IMR-90 (cell line): ENCODE measurements at regions not wholly inside any gene's neighbourhood (a gene's known extent, or its start where the extent isn't known, plus 50 kb on each side); places are given as distances from the start of the nearest gene placed in this dataset.

Source experiments
- ATAC-seq: fragments of 200-7000 bp; cut with Tn5 transposase; 2 replicates; pipeline ENCODE4 v1.9.1; 2020; ENCODE audit warnings: low read depth, mild to moderate bottlenecking, moderate library complexity
- BruUV-seq: library from RNA; stranded (reverse); fragments of 400-500 nt; replicated peaks from 2 replicates; lab custom pipeline; 2021; lab: Mats Ljungman, UMichigan
- CTCF ChIA-PET: fragments of 300-600 bp; formaldehyde crosslinking; extraction: SDS; loops from one replicate; lab custom pipeline; 2021; ENCODE audit warnings: antibody characterized with exemption; lab: Yijun Ruan, JAX
- POLR2A ChIA-PET: fragments of 300-600 bp; sonication (Branson Sonifier 250); formaldehyde crosslinking; loops from one replicate; lab custom pipeline; 2022; ENCODE audit warnings: antibody characterized with exemption; ENCODE audit not compliant: unreplicated experiment; lab: Charles Lee
- DNase-seq: peaks from one replicate; pipeline ENCODE4 v3.0.0; 2013
- H2AFZ ChIP-seq: replicated peaks from 2 replicates; pipeline ENCODE3; 2013; ENCODE audit warnings: low read length, mild to moderate bottlenecking; ENCODE audit not compliant: poor library complexity
- H2AK5ac ChIP-seq: 2 replicates; pipeline ENCODE4 v1.6.1; 2013; ENCODE audit warnings: low read depth, low read length, inconsistent platforms
- H2AK9ac ChIP-seq: replicated peaks from 2 replicates; pipeline ENCODE3; 2013; ENCODE audit warnings: mild to moderate bottlenecking, low read depth, low read length, moderate library complexity; ENCODE audit not compliant: poor library complexity
- H2BK120ac ChIP-seq: 2 replicates; pipeline ENCODE4 v1.6.1; 2013; ENCODE audit warnings: low read depth, low read length, inconsistent platforms
- H2BK15ac ChIP-seq: 3 replicates; pipeline ENCODE4 v1.6.1; 2013; ENCODE audit warnings: low read depth, low read length, inconsistent platforms
- H2BK20ac ChIP-seq: 2 replicates; pipeline ENCODE4 v1.6.1; 2013; ENCODE audit warnings: low read depth, mild to moderate bottlenecking, inconsistent platforms, low read length, moderate library complexity
- H2BK5ac ChIP-seq: 2 replicates; pipeline ENCODE4 v1.6.1; 2013; ENCODE audit warnings: mild to moderate bottlenecking, low read depth, low read length, inconsistent platforms; ENCODE audit not compliant: poor library complexity, severe bottlenecking
- H3K14ac ChIP-seq: replicated peaks from 2 replicates; pipeline ENCODE4 v1.6.1; 2013; ENCODE audit warnings: low read depth, low read length, inconsistent platforms
- H3K18ac ChIP-seq: 2 replicates; pipeline ENCODE4 v1.6.1; 2013; ENCODE audit warnings: low read depth, low read length, control low read depth
- H3K23ac ChIP-seq: 2 replicates; pipeline ENCODE4 v1.6.1; 2013; ENCODE audit warnings: low read depth, low read length, inconsistent platforms
- H3K27ac ChIP-seq: 2 replicates; pipeline ENCODE4 v1.5.1; 2013; ENCODE audit warnings: mild to moderate bottlenecking, control low read depth, low read length; ENCODE audit not compliant: insufficient read depth
- H3K27me3 ChIP-seq: 2 replicates; pipeline ENCODE4 v1.6.1; 2013; ENCODE audit warnings: low read length; ENCODE audit not compliant: control insufficient read depth, insufficient read depth
- H3K36me3 ChIP-seq: 2 replicates; pipeline ENCODE4 v1.6.1; 2013; ENCODE audit warnings: low read length, mixed read lengths; ENCODE audit not compliant: control insufficient read depth, insufficient read depth
- H3K4ac ChIP-seq: 2 replicates; pipeline ENCODE4 v1.6.1; 2013; ENCODE audit warnings: low read depth, low read length, inconsistent platforms
- H3K4me1 ChIP-seq: 2 replicates; pipeline ENCODE4 v1.6.1; 2013; ENCODE audit warnings: low read length, mixed read lengths; ENCODE audit not compliant: control insufficient read depth, insufficient read depth
- H3K4me2 ChIP-seq: 2 replicates; pipeline ENCODE4 v1.6.1; 2013; ENCODE audit warnings: low read depth, mild to moderate bottlenecking, control low read depth, low read length, moderate library complexity
- H3K4me3 ChIP-seq: 2 replicates; pipeline ENCODE4 v1.5.1; 2013; ENCODE audit warnings: low read depth, mild to moderate bottlenecking, control low read depth, low read length, moderate library complexity; ENCODE audit not compliant: insufficient read depth
- H3K56ac ChIP-seq: 2 replicates; pipeline ENCODE4 v1.6.1; 2013; ENCODE audit warnings: low read length, inconsistent platforms; ENCODE audit not compliant: insufficient read depth; ENCODE audit errors: extremely low read depth
- H3K79me1 ChIP-seq, 2 experiments: 2 replicates each; pipeline ENCODE4 v1.6.1; 2013; ENCODE audit warnings: low read length in 2 of 2, inconsistent platforms in 1 of 2, low read depth in 1 of 2
- H3K9ac ChIP-seq: 2 replicates; pipeline ENCODE4 v1.6.1; 2013; ENCODE audit warnings: low read depth, low read length, control low read depth
- H3K9me1 ChIP-seq: 2 replicates; pipeline ENCODE4 v1.6.1; 2013; ENCODE audit warnings: low read length, inconsistent platforms; ENCODE audit not compliant: insufficient read depth
- H3K9me3 ChIP-seq: 2 replicates; pipeline ENCODE4 v1.6.1; 2013; ENCODE audit warnings: low read length; ENCODE audit not compliant: control insufficient read depth, insufficient read depth
- H4K20me1 ChIP-seq: 2 replicates; pipeline ENCODE4 v1.6.1; 2013; ENCODE audit warnings: low read length, inconsistent platforms; ENCODE audit not compliant: insufficient read depth
- H4K5ac ChIP-seq: 2 replicates; pipeline ENCODE4 v1.6.1; 2013; ENCODE audit warnings: mild to moderate bottlenecking, low read depth, low read length, control low read depth
- H4K8ac ChIP-seq, 2 experiments: 2 replicates each; pipeline ENCODE4 v1.6.1; 2013; ENCODE audit warnings: low read depth in 2 of 2, low read length in 2 of 2, control low read depth in 1 of 2, inconsistent platforms in 1 of 2
- H4K91ac ChIP-seq: 2 replicates; pipeline ENCODE4 v1.6.1; 2013; ENCODE audit warnings: low read depth, low read length, inconsistent platforms; ENCODE audit not compliant: insufficient read depth
- BHLHE40 ChIP-seq: fragments of 150-350 bp; IDR thresholded peaks from 2 replicates; pipeline ENCODE4 v1.6.1; 2016; ENCODE audit warnings: mild to moderate bottlenecking, low read depth, low read length
- CEBPB ChIP-seq: IDR thresholded peaks from 2 replicates; pipeline ENCODE4 v1.6.1; 2012; ENCODE audit warnings: low read depth, low read length, improper control_type of control experiment
- CHD1 ChIP-seq: IDR thresholded peaks from 2 replicates; pipeline ENCODE4 v1.6.1; 2012; ENCODE audit warnings: low read depth, low read length, improper control_type of control experiment
- ELK1 ChIP-seq: fragments of 150-350 bp; IDR thresholded peaks from 2 replicates; pipeline ENCODE4 v1.6.1; 2016; ENCODE audit warnings: low read depth, mild to moderate bottlenecking, low read length, moderate library complexity, borderline replicate concordance
- FOS ChIP-seq: fragments of 150-350 bp; IDR thresholded peaks from 2 replicates; pipeline ENCODE4 v1.6.1; 2016; ENCODE audit warnings: low read depth, low read length
- MAFK ChIP-seq: IDR thresholded peaks from 2 replicates; pipeline ENCODE4 v1.6.1; 2012; ENCODE audit warnings: low read depth, low read length, improper control_type of control experiment
- MAZ ChIP-seq: IDR thresholded peaks from 2 replicates; pipeline ENCODE4 v1.6.1; 2012; ENCODE audit warnings: low read depth, mild to moderate bottlenecking, low read length, improper control_type of control experiment, moderate library complexity, borderline replicate concordance
- MXI1 ChIP-seq: IDR thresholded peaks from 2 replicates; pipeline ENCODE4 v1.6.1; 2012; ENCODE audit warnings: low read depth, mild to moderate bottlenecking, low read length, moderate library complexity, borderline replicate concordance
- NFE2L2 ChIP-seq: fragments of 150-350 bp; IDR thresholded peaks from 2 replicates; pipeline ENCODE4 v1.6.1; 2016; ENCODE audit warnings: low read depth, mild to moderate bottlenecking, low read length
- POLR2A ChIP-seq: IDR thresholded peaks from 2 replicates; pipeline ENCODE4 v1.6.1; 2012; ENCODE audit warnings: mild to moderate bottlenecking, low read depth, low read length
- RAD21 ChIP-seq: IDR thresholded peaks from 2 replicates; pipeline ENCODE4 v1.6.1; 2012; ENCODE audit warnings: low read length, improper control_type of control experiment
- RCOR1 ChIP-seq: IDR thresholded peaks from 2 replicates; pipeline ENCODE4 v1.6.1; 2012; ENCODE audit warnings: mild to moderate bottlenecking, low read length, improper control_type of control experiment; ENCODE audit not compliant: insufficient replicate concordance
- RFX5 ChIP-seq: IDR thresholded peaks from 2 replicates; pipeline ENCODE4 v1.8.0; 2012; ENCODE audit warnings: low read depth, mild to moderate bottlenecking, low read length, moderate library complexity
- SMC3 ChIP-seq: fragments of 150-350 bp; IDR thresholded peaks from 2 replicates; pipeline ENCODE4 v1.6.1; 2016; ENCODE audit warnings: low read depth, mild to moderate bottlenecking, antibody characterized with exemption, low read length, moderate library complexity
- USF2 ChIP-seq: fragments of 150-350 bp; IDR thresholded peaks from 2 replicates; pipeline ENCODE4 v1.6.1; 2017; ENCODE audit warnings: mild to moderate bottlenecking, antibody characterized with exemption, low read length, low read depth
- WGBS, 2 experiments: methylation state at CpG; one replicate each; pipeline versions ENCODE4 v1.1.5 to v1.1.7; 2013; ENCODE audit warnings: missing lambda C conversion rate in 2 of 2; ENCODE audit not compliant: insufficient read length in 1 of 2; ENCODE audit errors: extremely low coverage in 2 of 2; 5-methylcytosine and 5-hydroxymethylcytosine counted together
- dilution Hi-C: fragments of 300-500 bp; cut with HindIII; formaldehyde crosslinking; loops from one replicate; pipeline ENCODE4 v1.14.3; 2018; ENCODE audit warnings: low sequenced_read_pairs; ENCODE audit not compliant: unreplicated experiment
- in situ Hi-C: fragments of 300-500 bp; cut with MboI; formaldehyde crosslinking; loops from 3 replicates; pipeline ENCODE4 v1.14.3; 2019; ENCODE audit warnings: low sequenced_read_pairs, inconsistent platforms, mixed read lengths
- intact Hi-C: fragments of 100-400 bp; cut with micrococcal nuclease; formaldehyde crosslinking; loops from 2 replicates; pipeline ENCODE4 v1.10.0; 2022
- TF ChIP-seq, protein P1 (sequence below): conservative IDR thresholded peaks from 2 replicates; pipeline ENCODE4 v1.5.1; 2012; ENCODE audit warnings: mild to moderate bottlenecking, low read depth, low read length, improper control_type of control experiment

GRCh38 chr18:67007999-67008398 lies 404.1 kb upstream of the CDH19 start:
- Histone ChIP-seq H3K9me1 (no peaks in the 10 kb centered on the region), H3K79me1 (no peaks in the 10 kb centered on the region), H3K23ac (no peak overlapping the region), H3K18ac (no peak overlapping the region), H3K4me1 (no peaks in the 10 kb centered on the region), H2AK9ac (no peak overlapping the region), H3K4me2 (no peak overlapping the region), H3K9me3 (peaks cover 5% of the 10 kb centered on the region), H3K56ac (no peak overlapping the region), H2AK5ac (no peak overlapping the region), H4K20me1 (no peaks in the 10 kb centered on the region), H2BK120ac (no peak overlapping the region), H3K9ac (no peak overlapping the region), H4K8ac (no peak overlapping the region), H2BK15ac (no peak overlapping the region), H3K4ac (no peak overlapping the region), H3K4me3 (no peak overlapping the region), H3K36me3 (no peaks in the 10 kb centered on the region), H2BK20ac (no peak overlapping the region), H3K27ac (no peak overlapping the region), H4K91ac (no peak overlapping the region), H4K5ac (no peak overlapping the region), H2AFZ (no peak overlapping the region), H3K27me3 (no peaks in the 10 kb centered on the region), H3K14ac (no peak overlapping the region), H2BK5ac (no peak overlapping the region)
- TF ChIP-seq CHD1: no peak
- TF ChIP-seq RAD21: no peak
- TF ChIP-seq CEBPB: no peak
- TF ChIP-seq ELK1: no peak
- no peak for TF ChIP-seq BHLHE40
- no peak for TF ChIP-seq MXI1
- TF ChIP-seq RFX5: no peak
- TF ChIP-seq POLR2A: no peak
- no peak for TF ChIP-seq USF2
- no peak for TF ChIP-seq SMC3
- TF ChIP-seq MAFK: no peak
- TF ChIP-seq NFE2L2: no peak
- no peak for TF ChIP-seq FOS
- TF ChIP-seq, protein P1, sequence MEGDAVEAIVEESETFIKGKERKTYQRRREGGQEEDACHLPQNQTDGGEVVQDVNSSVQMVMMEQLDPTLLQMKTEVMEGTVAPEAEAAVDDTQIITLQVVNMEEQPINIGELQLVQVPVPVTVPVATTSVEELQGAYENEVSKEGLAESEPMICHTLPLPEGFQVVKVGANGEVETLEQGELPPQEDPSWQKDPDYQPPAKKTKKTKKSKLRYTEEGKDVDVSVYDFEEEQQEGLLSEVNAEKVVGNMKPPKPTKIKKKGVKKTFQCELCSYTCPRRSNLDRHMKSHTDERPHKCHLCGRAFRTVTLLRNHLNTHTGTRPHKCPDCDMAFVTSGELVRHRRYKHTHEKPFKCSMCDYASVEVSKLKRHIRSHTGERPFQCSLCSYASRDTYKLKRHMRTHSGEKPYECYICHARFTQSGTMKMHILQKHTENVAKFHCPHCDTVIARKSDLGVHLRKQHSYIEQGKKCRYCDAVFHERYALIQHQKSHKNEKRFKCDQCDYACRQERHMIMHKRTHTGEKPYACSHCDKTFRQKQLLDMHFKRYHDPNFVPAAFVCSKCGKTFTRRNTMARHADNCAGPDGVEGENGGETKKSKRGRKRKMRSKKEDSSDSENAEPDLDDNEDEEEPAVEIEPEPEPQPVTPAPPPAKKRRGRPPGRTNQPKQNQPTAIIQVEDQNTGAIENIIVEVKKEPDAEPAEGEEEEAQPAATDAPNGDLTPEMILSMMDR: no peak
- no peak for TF ChIP-seq MAZ
- TF ChIP-seq RCOR1: no peak
- no TSS peak for BruUV-seq
- ChIA-PET POLR2A (no interaction called here), CTCF (no interaction called here)
- intact Hi-C loops (no loop called here), dilution Hi-C loops (no loop called here), in situ Hi-C loops (no loop called here)
- DNase-seq (no peak), ATAC-seq (no peak)
- no CpG with 5 or more reads among the region's 1 CpG for WGBS, 2 experiments
